SH-SY5Y (cell line): ENCODE measurements at regions not wholly inside any gene's neighbourhood (a gene's known extent, or its start where the extent isn't known, plus 50 kb on each side); places are given as distances from the start of the nearest gene placed in this dataset.

ENCODE experiments used
- GATA2 ChIP-seq: IDR thresholded peaks from 2 replicates; pipeline ENCODE4 v1.6.1; 2011; ENCODE audit warnings: mild to moderate bottlenecking, low read depth, low read length
- GATA3 ChIP-seq: IDR thresholded peaks from 2 replicates; pipeline ENCODE4 v1.6.1; 2011; ENCODE audit warnings: low read depth, mild to moderate bottlenecking, low read length, moderate library complexity

DNA sequence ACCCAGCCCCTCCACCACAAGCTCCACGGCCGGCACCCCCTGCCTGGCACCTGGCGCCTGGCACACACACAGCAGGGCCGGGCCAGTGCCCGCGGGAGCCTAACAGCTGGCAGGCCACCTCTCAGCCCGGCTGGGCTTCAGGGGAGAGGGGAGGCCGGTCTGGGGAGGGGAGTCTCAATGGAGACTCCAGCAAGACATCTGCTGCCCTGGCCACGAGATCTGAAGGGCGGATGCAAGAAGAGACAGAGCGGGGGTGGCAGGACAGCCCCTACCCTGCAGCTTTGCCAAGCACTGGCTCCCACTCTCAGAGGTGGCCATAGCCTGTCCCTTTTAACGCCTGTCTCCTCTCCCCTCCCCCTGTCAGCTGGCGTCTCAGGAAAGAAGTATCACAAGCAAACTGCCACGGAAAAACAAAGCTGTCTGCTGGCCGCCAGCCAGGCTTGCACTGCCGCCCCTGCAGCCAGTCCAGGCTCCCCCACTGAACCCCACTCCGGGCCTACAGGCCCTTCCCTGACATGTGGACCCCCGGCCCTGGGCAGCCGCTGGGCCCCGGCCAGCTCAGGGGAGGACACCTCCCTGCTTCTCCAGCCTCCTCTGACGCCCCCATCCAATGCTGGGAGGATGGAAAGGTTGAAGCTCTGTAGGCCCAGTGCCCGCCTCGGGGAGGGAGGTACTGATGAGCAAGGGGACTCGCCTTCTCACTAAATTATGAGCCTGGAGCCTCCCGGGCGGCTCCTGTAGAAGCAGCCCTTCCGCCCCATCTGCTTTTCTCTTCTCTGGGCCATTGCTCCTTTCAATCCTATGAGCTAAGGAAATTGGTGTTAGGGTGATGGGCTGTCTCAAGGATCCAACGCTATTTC lies 178.4 kb downstream of the ARHGAP12 start:
- no peak for TF ChIP-seq GATA3
- TF ChIP-seq GATA2: no peak
